ENCODE measurements at regions not wholly inside any gene's neighbourhood (a gene's known extent, or its start where the extent isn't known, plus 50 kb on each side); places are given as distances from the start of the nearest gene placed in this dataset.

- TF ChIP-seq CTCF (IDR thresholded peaks at IDR 0.05), result no peak
- no peak for TF ChIP-seq POLR2A (IDR thresholded peaks at IDR 0.05)
Observed at GRCh38 chr5:144680711-144681110, 510.0 kb downstream of the KCTD16 start.

Measured in esophagus squamous epithelium (tissue), 4 donors.